Caco-2 (cell line): ENCODE measurements at regions not wholly inside any gene's neighbourhood (a gene's known extent, or its start where the extent isn't known, plus 50 kb on each side); places are given as distances from the start of the nearest gene placed in this dataset.

ENCODE experiments used
- BruUV-seq: library from RNA; stranded (reverse); fragments of 400-500 nt; replicated peaks from 2 replicates; lab custom pipeline; 2021; lab: Mats Ljungman, UMichigan
- CTCF ChIA-PET: fragments of 300-600 bp; sonication (Branson Sonifier 250); formaldehyde crosslinking; loops from one replicate; lab custom pipeline; 2022; ENCODE audit warnings: antibody characterized with exemption; lab: Charles Lee
- POLR2A ChIA-PET: fragments of 300-600 bp; sonication (Branson Sonifier 250); formaldehyde crosslinking; loops from one replicate; lab custom pipeline; 2022; ENCODE audit warnings: antibody characterized with exemption; lab: Charles Lee
- DNase-seq, 2 experiments: peaks; one replicate each; pipeline versions ENCODE4 v3.0.0 to v3.0.0-alpha.2; 2020 to 2022
- H3K27me3 ChIP-seq: replicated peaks from 2 replicates; pipeline ENCODE4 v1.6.0; 2011; ENCODE audit warnings: low read length; ENCODE audit not compliant: control insufficient read depth, insufficient read depth
- H3K36me3 ChIP-seq: 2 replicates; pipeline ENCODE4 v1.5.1; 2011; ENCODE audit warnings: low read length; ENCODE audit not compliant: control insufficient read depth, insufficient read depth
- H3K4me1 ChIP-seq: fragments of 250-450 bp; sonication (Bioruptor Pico); 2 replicates; pipeline ENCODE4 v1.5.1; 2020; ENCODE audit warnings: mild to moderate bottlenecking
- H3K4me3 ChIP-seq: 2 replicates; pipeline ENCODE4 v1.5.1; 2011; ENCODE audit warnings: low read depth, mild to moderate bottlenecking, control low read depth, low read length
- H3K9me3 ChIP-seq: fragments of 250-450 bp; sonication (Bioruptor Pico); 2 replicates; pipeline ENCODE4 v1.5.1; 2020; ENCODE audit warnings: mild to moderate bottlenecking, moderate library complexity
- H3K27ac Mint-ChIP-seq: one replicate; pipeline ENCODE4 v1.8.0; 2022; ENCODE audit warnings: mixed read lengths; ENCODE audit not compliant: unreplicated experiment
- H3K27me3 Mint-ChIP-seq: one replicate; pipeline ENCODE4 v1.8.0; 2022; ENCODE audit warnings: mixed read lengths; ENCODE audit not compliant: insufficient read depth, unreplicated experiment
- H3K36me3 Mint-ChIP-seq: one replicate; pipeline ENCODE4 v1.8.0; 2022; ENCODE audit warnings: mild to moderate bottlenecking, mixed read lengths; ENCODE audit not compliant: insufficient read depth, unreplicated experiment
- H3K4me1 Mint-ChIP-seq: one replicate; pipeline ENCODE4 v1.8.0; 2022; ENCODE audit warnings: low read depth, mixed read lengths; ENCODE audit not compliant: unreplicated experiment
- H3K4me3 Mint-ChIP-seq: one replicate; pipeline ENCODE4 v1.8.0; 2022; ENCODE audit warnings: mild to moderate bottlenecking, moderate library complexity, mixed read lengths; ENCODE audit not compliant: unreplicated experiment
- H3K9me3 Mint-ChIP-seq: one replicate; pipeline ENCODE4 v1.8.0; 2022; ENCODE audit warnings: mixed read lengths; ENCODE audit not compliant: unreplicated experiment
- intact Hi-C: fragments of 100-400 bp; cut with micrococcal nuclease; formaldehyde crosslinking; loops from one replicate; pipeline ENCODE4 v1.10.0; 2022; ENCODE audit not compliant: unreplicated experiment
- TF ChIP-seq, protein P1 (sequence below), 2 experiments: fragments of 200-600 bp in 1 of 2; IDR thresholded peaks; 1 replicate in 1 of 2; 2 replicates in 1 of 2; pipeline versions ENCODE4 v1.5.1 to v1.8.0; 2011 to 2022; ENCODE audit warnings: antibody characterized with exemption in 1 of 2, control low read depth in 1 of 2, inconsistent platforms in 1 of 2, low read depth in 1 of 2, low read length in 1 of 2, mild to moderate bottlenecking in 1 of 2, moderate library complexity in 1 of 2; ENCODE audit not compliant: insufficient read depth in 1 of 2, severe bottlenecking in 1 of 2, unreplicated experiment in 1 of 2

- H3K27me3 ChIP-seq: no peaks in the 10 kb centered on the region
- CTCF ChIA-PET: no interaction called here
- H3K9me3 ChIP-seq: no peaks in the 10 kb centered on the region
- no peak overlapping the region for H3K4me3 ChIP-seq
- no TSS peak for BruUV-seq
- intact Hi-C loops: no loop called here
- no peaks in the 10 kb centered on the region for H3K9me3 Mint-ChIP-seq
- no peak overlapping the region for H3K27ac Mint-ChIP-seq
- no peak overlapping the region for H3K4me3 Mint-ChIP-seq
- no peaks in the 10 kb centered on the region for H3K27me3 Mint-ChIP-seq
- POLR2A ChIA-PET: no interaction called here
- TF ChIP-seq, protein P1, sequence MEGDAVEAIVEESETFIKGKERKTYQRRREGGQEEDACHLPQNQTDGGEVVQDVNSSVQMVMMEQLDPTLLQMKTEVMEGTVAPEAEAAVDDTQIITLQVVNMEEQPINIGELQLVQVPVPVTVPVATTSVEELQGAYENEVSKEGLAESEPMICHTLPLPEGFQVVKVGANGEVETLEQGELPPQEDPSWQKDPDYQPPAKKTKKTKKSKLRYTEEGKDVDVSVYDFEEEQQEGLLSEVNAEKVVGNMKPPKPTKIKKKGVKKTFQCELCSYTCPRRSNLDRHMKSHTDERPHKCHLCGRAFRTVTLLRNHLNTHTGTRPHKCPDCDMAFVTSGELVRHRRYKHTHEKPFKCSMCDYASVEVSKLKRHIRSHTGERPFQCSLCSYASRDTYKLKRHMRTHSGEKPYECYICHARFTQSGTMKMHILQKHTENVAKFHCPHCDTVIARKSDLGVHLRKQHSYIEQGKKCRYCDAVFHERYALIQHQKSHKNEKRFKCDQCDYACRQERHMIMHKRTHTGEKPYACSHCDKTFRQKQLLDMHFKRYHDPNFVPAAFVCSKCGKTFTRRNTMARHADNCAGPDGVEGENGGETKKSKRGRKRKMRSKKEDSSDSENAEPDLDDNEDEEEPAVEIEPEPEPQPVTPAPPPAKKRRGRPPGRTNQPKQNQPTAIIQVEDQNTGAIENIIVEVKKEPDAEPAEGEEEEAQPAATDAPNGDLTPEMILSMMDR (IDR thresholded peaks at IDR 0.05; ENCODE audit: insufficient read depth in 1 of 2, low read depth in 1 of 2, low read length in 1 of 2, severe bottlenecking in 1 of 2, unreplicated experiment in 1 of 2): no peak
- no peak for DNase-seq
- no peaks in the 10 kb centered on the region for H3K4me1 ChIP-seq
- H3K4me1 Mint-ChIP-seq: no peaks in the 10 kb centered on the region
- no peaks in the 10 kb centered on the region for H3K36me3 Mint-ChIP-seq
- H3K36me3 ChIP-seq: no peaks in the 10 kb centered on the region
These were observed 231.6 kb upstream of the RBFOX1 start for GRCh38 chr16:7101054-7101453.

GRCh38 chr16:7097518-7097917 is 235.1 kb upstream of the RBFOX1 start:
- no peak for DNase-seq
- no TSS peak for BruUV-seq
- Mint-ChIP-seq H3K36me3 (no peaks in the 10 kb centered on the region), H3K9me3 (no peaks in the 10 kb centered on the region), H3K4me1 (peaks cover 3% of the 10 kb centered on the region), H3K4me3 (no peak overlapping the region), H3K27ac (no peak overlapping the region), H3K27me3 (no peaks in the 10 kb centered on the region)
- Histone ChIP-seq H3K9me3 (no peaks in the 10 kb centered on the region), H3K4me1 (no peaks in the 10 kb centered on the region), H3K4me3 (no peak overlapping the region), H3K36me3 (no peaks in the 10 kb centered on the region), H3K27me3 (no peaks in the 10 kb centered on the region)
- TF ChIP-seq, protein P1 (IDR thresholded peaks at IDR 0.05; ENCODE audit: insufficient read depth in 1 of 2, low read depth in 1 of 2, low read length in 1 of 2, severe bottlenecking in 1 of 2, unreplicated experiment in 1 of 2): no peak
- intact Hi-C loops: no loop called here
- CTCF ChIA-PET: interaction anchor here (0.7 kb wide), 2 partner anchors 72 to 112 kb away, joined by 3 to 4 read pairs; no protein-coding TSS in a partner anchor
- POLR2A ChIA-PET: no interaction called here

GRCh38 chr16:7093511-7093910 is 239.1 kb upstream of the RBFOX1 start:
- H3K4me1 ChIP-seq: no peaks in the 10 kb centered on the region
- H3K9me3 ChIP-seq: no peaks in the 10 kb centered on the region
- Mint-ChIP-seq H3K4me1 (peaks cover 7% of the 10 kb centered on the region), H3K4me3 (no peak overlapping the region), H3K27me3 (peaks cover 2% of the 10 kb centered on the region), H3K9me3 (no peaks in the 10 kb centered on the region), H3K27ac (no peak overlapping the region), H3K36me3 (no peaks in the 10 kb centered on the region)
- no peak overlapping the region for H3K4me3 ChIP-seq
- POLR2A ChIA-PET: no interaction called here
- TF ChIP-seq, protein P1 (IDR thresholded peaks at IDR 0.05; ENCODE audit: insufficient read depth in 1 of 2, low read depth in 1 of 2, low read length in 1 of 2, severe bottlenecking in 1 of 2, unreplicated experiment in 1 of 2): no peak
- no peaks in the 10 kb centered on the region for H3K27me3 ChIP-seq
- no peaks in the 10 kb centered on the region for H3K36me3 ChIP-seq
- DNase-seq: no peak
- CTCF ChIA-PET: interaction anchor here (0.6 kb wide), 1 partner anchor 68 kb away, joined by 3 read pairs; no protein-coding TSS in a partner anchor
- intact Hi-C loops: loop anchor here (5.0 kb wide), 1 partner anchor 94 kb away; no protein-coding TSS in a partner anchor
- no TSS peak for BruUV-seq
